ENCODE measurements at regions not wholly inside any gene's neighbourhood (a gene's known extent, or its start where the extent isn't known, plus 50 kb on each side); places are given as distances from the start of the nearest gene placed in this dataset.

GRCh38 chr6:12403947-12404647 lies 113.9 kb downstream of the EDN1 start:
- Histone ChIP-seq H3K27ac (ENCODE audit: low read length) (peak overlapping the region; percentile 46), H3K4me3 (ENCODE audit: low read length in 2 of 2) (no peak overlapping the region), H3K27me3 (ENCODE audit: control insufficient read depth in 1 of 2, insufficient read depth in 2 of 2, low read length in 2 of 2) (no peaks in the 10 kb centered on the region), H3K9ac (ENCODE audit: low read length in 2 of 2) (no peak overlapping the region), H3K36me3 (ENCODE audit: control insufficient read depth in 2 of 2, insufficient read depth in 2 of 2, low read length in 2 of 2) (no peaks in the 10 kb centered on the region), H3K9me3 (ENCODE audit: control insufficient read depth in 2 of 2, low read length in 2 of 2) (no peaks in the 10 kb centered on the region), H3K4me1 (ENCODE audit: control insufficient read depth, insufficient read depth, low read length) (peaks cover 10% of the 10 kb centered on the region)

- no peaks in the 10 kb centered on the region for H3K36me3 ChIP-seq (ENCODE audit: control insufficient read depth in 2 of 2, insufficient read depth in 2 of 2, low read length in 2 of 2)
- H3K4me1 ChIP-seq (ENCODE audit: control insufficient read depth, insufficient read depth, low read length): peaks cover 10% of the 10 kb centered on the region
- H3K9me3 ChIP-seq (ENCODE audit: control insufficient read depth in 2 of 2, low read length in 2 of 2): no peaks in the 10 kb centered on the region
- H3K27me3 ChIP-seq (ENCODE audit: control insufficient read depth in 1 of 2, insufficient read depth in 2 of 2, low read length in 2 of 2): no peaks in the 10 kb centered on the region
- H3K27ac ChIP-seq (ENCODE audit: low read length): no peak overlapping the region
- no peak overlapping the region for H3K9ac ChIP-seq (ENCODE audit: low read length in 2 of 2)
- H3K4me3 ChIP-seq (ENCODE audit: low read length in 2 of 2): no peak overlapping the region
Observed at GRCh38 chr6:12404651-12405050, 114.5 kb downstream of the EDN1 start.

- Histone ChIP-seq H3K9ac (ENCODE audit: low read length in 2 of 2) (no peak overlapping the region), H3K4me3 (ENCODE audit: low read length in 2 of 2) (no peak overlapping the region), H3K9me3 (ENCODE audit: control insufficient read depth in 2 of 2, low read length in 2 of 2) (no peaks in the 10 kb centered on the region), H3K27me3 (ENCODE audit: control insufficient read depth in 1 of 2, insufficient read depth in 2 of 2, low read length in 2 of 2) (no peaks in the 10 kb centered on the region), H3K27ac (ENCODE audit: low read length) (no peak overlapping the region), H3K4me1 (ENCODE audit: control insufficient read depth, insufficient read depth, low read length) (peaks cover 2% of the 10 kb centered on the region), H3K36me3 (ENCODE audit: control insufficient read depth in 2 of 2, insufficient read depth in 2 of 2, low read length in 2 of 2) (no peaks in the 10 kb centered on the region)
Observed at GRCh38 chr6:12408752-12409151, 118.6 kb downstream of the EDN1 start.

- H3K27me3 ChIP-seq (ENCODE audit: control insufficient read depth in 1 of 2, insufficient read depth in 2 of 2, low read length in 2 of 2): no peaks in the 10 kb centered on the region
- H3K4me1 ChIP-seq (ENCODE audit: control insufficient read depth, insufficient read depth, low read length): no peaks in the 10 kb centered on the region
- H3K4me3 ChIP-seq (ENCODE audit: low read length in 2 of 2): no peak overlapping the region
- H3K27ac ChIP-seq (ENCODE audit: low read length): no peak overlapping the region
- H3K9ac ChIP-seq (ENCODE audit: low read length in 2 of 2): no peak overlapping the region
- no peaks in the 10 kb centered on the region for H3K9me3 ChIP-seq (ENCODE audit: control insufficient read depth in 2 of 2, low read length in 2 of 2)
- H3K36me3 ChIP-seq (ENCODE audit: control insufficient read depth in 2 of 2, insufficient read depth in 2 of 2, low read length in 2 of 2): no peaks in the 10 kb centered on the region
Observed at GRCh38 chr6:12410946-12411345, 120.8 kb downstream of the EDN1 start.

GRCh38 chr6:12414096-12414675 lies 124.0 kb downstream of the EDN1 start:
- no peaks in the 10 kb centered on the region for H3K36me3 ChIP-seq (ENCODE audit: control insufficient read depth in 2 of 2, insufficient read depth in 2 of 2, low read length in 2 of 2)
- peaks cover 3 to 5% of the 10 kb centered on the region in 2 donors for H3K9me3 ChIP-seq (ENCODE audit: control insufficient read depth in 2 of 2, low read length in 2 of 2)
- H3K27ac ChIP-seq (ENCODE audit: low read length): no peak overlapping the region
- H3K9ac ChIP-seq (ENCODE audit: low read length in 2 of 2): no peak overlapping the region
- no peaks in the 10 kb centered on the region for H3K27me3 ChIP-seq (ENCODE audit: control insufficient read depth in 1 of 2, insufficient read depth in 2 of 2, low read length in 2 of 2)
- no peak overlapping the region for H3K4me3 ChIP-seq (ENCODE audit: low read length in 2 of 2)
- peaks cover 2% of the 10 kb centered on the region for H3K4me1 ChIP-seq (ENCODE audit: control insufficient read depth, insufficient read depth, low read length)

- H3K36me3 ChIP-seq (ENCODE audit: control insufficient read depth in 2 of 2, insufficient read depth in 2 of 2, low read length in 2 of 2): no peaks in the 10 kb centered on the region
Observed at GRCh38 chr6:12415980-12416598, 125.9 kb downstream of the EDN1 start.

GRCh38 chr6:12417191-12417590 lies 127.0 kb downstream of the EDN1 start:
- no peak overlapping the region for H3K9ac ChIP-seq (ENCODE audit: low read length in 2 of 2)

More at GRCh38 chr6:12415980-12416598, 125.9 kb downstream of the EDN1 start:
- H3K27me3 ChIP-seq (ENCODE audit: control insufficient read depth in 1 of 2, insufficient read depth in 2 of 2, low read length in 2 of 2): no peaks in the 10 kb centered on the region
- H3K4me3 ChIP-seq (ENCODE audit: low read length in 2 of 2): no peak overlapping the region
- H3K4me1 ChIP-seq (ENCODE audit: control insufficient read depth, insufficient read depth, low read length): peaks cover 9% of the 10 kb centered on the region
- no peak overlapping the region for H3K9ac ChIP-seq (ENCODE audit: low read length in 2 of 2)
- H3K27ac ChIP-seq (ENCODE audit: low read length): no peak overlapping the region
- H3K9me3 ChIP-seq (ENCODE audit: control insufficient read depth in 2 of 2, low read length in 2 of 2): peaks cover 3 to 5% of the 10 kb centered on the region in 2 donors

GRCh38 chr6:12418946-12419345 lies 128.8 kb downstream of the EDN1 start:
- Histone ChIP-seq H3K4me3 (ENCODE audit: low read length in 2 of 2) (no peak overlapping the region), H3K9me3 (ENCODE audit: control insufficient read depth in 2 of 2, low read length in 2 of 2) (peaks cover 3 to 5% of the 10 kb centered on the region in 2 donors), H3K36me3 (ENCODE audit: control insufficient read depth in 2 of 2, insufficient read depth in 2 of 2, low read length in 2 of 2) (no peaks in the 10 kb centered on the region), H3K4me1 (ENCODE audit: control insufficient read depth, insufficient read depth, low read length) (peaks cover 25% of the 10 kb centered on the region), H3K27ac (ENCODE audit: low read length) (no peak overlapping the region), H3K27me3 (ENCODE audit: control insufficient read depth in 1 of 2, insufficient read depth in 2 of 2, low read length in 2 of 2) (no peaks in the 10 kb centered on the region), H3K9ac (ENCODE audit: low read length in 2 of 2) (no peak overlapping the region)

More at GRCh38 chr6:12417191-12417590, 127.0 kb downstream of the EDN1 start:
- Histone ChIP-seq H3K9me3 (ENCODE audit: control insufficient read depth in 2 of 2, low read length in 2 of 2) (peaks cover 3 to 5% of the 10 kb centered on the region in 2 donors), H3K4me3 (ENCODE audit: low read length in 2 of 2) (no peak overlapping the region), H3K27me3 (ENCODE audit: control insufficient read depth in 1 of 2, insufficient read depth in 2 of 2, low read length in 2 of 2) (no peaks in the 10 kb centered on the region), H3K27ac (ENCODE audit: low read length) (no peak overlapping the region), H3K4me1 (ENCODE audit: control insufficient read depth, insufficient read depth, low read length) (peaks cover 15% of the 10 kb centered on the region), H3K36me3 (ENCODE audit: control insufficient read depth in 2 of 2, insufficient read depth in 2 of 2, low read length in 2 of 2) (no peaks in the 10 kb centered on the region)

- peaks cover 25% of the 10 kb centered on the region for H3K4me1 ChIP-seq (ENCODE audit: control insufficient read depth, insufficient read depth, low read length)
- H3K27ac ChIP-seq (ENCODE audit: low read length): no peak overlapping the region
- no peak overlapping the region for H3K4me3 ChIP-seq (ENCODE audit: low read length in 2 of 2)
Observed at GRCh38 chr6:12419631-12420272, 129.6 kb downstream of the EDN1 start.

GRCh38 chr6:12420626-12421025 lies 130.5 kb downstream of the EDN1 start:
- Histone ChIP-seq H3K27me3 (ENCODE audit: control insufficient read depth in 1 of 2, insufficient read depth in 2 of 2, low read length in 2 of 2) (no peaks in the 10 kb centered on the region), H3K4me1 (ENCODE audit: control insufficient read depth, insufficient read depth, low read length) (peaks cover 25% of the 10 kb centered on the region), H3K27ac (ENCODE audit: low read length) (no peak overlapping the region), H3K9me3 (ENCODE audit: control insufficient read depth in 2 of 2, low read length in 2 of 2) (peaks cover 3 to 5% of the 10 kb centered on the region in 2 donors), H3K9ac (ENCODE audit: low read length in 2 of 2) (no peak overlapping the region), H3K36me3 (ENCODE audit: control insufficient read depth in 2 of 2, insufficient read depth in 2 of 2, low read length in 2 of 2) (no peaks in the 10 kb centered on the region), H3K4me3 (ENCODE audit: low read length in 2 of 2) (no peak overlapping the region)

More at GRCh38 chr6:12419631-12420272, 129.6 kb downstream of the EDN1 start:
- Histone ChIP-seq H3K9ac (ENCODE audit: low read length in 2 of 2) (no peak overlapping the region), H3K27me3 (ENCODE audit: control insufficient read depth in 1 of 2, insufficient read depth in 2 of 2, low read length in 2 of 2) (no peaks in the 10 kb centered on the region), H3K9me3 (ENCODE audit: control insufficient read depth in 2 of 2, low read length in 2 of 2) (peaks cover 3 to 5% of the 10 kb centered on the region in 2 donors), H3K36me3 (ENCODE audit: control insufficient read depth in 2 of 2, insufficient read depth in 2 of 2, low read length in 2 of 2) (no peaks in the 10 kb centered on the region)

Data from stomach smooth muscle (tissue), 2 donors.